Mesendoderm (in vitro differentiated cells): ENCODE measurements at regions not wholly inside any gene's neighbourhood (a gene's known extent, or its start where the extent isn't known, plus 50 kb on each side); places are given as distances from the start of the nearest gene placed in this dataset.

Experiments used
- DNase-seq: peaks from one replicate; pipeline ENCODE4 v3.0.0; 2013
- H2AK5ac ChIP-seq: 2 replicates; pipeline ENCODE4 v1.6.1; 2013; ENCODE audit warnings: low read length, inconsistent platforms
- H2BK120ac ChIP-seq: 2 replicates; pipeline ENCODE4 v1.6.1; 2013; ENCODE audit warnings: low read depth, mild to moderate bottlenecking, low read length, moderate library complexity, mixed read lengths
- H2BK15ac ChIP-seq: replicated peaks from 2 replicates; pipeline ENCODE4 v1.6.1; 2013; ENCODE audit warnings: low read depth, mild to moderate bottlenecking, moderate library complexity
- H2BK5ac ChIP-seq: 2 replicates; pipeline ENCODE4 v1.6.1; 2013; ENCODE audit warnings: low read length, inconsistent platforms
- H3K18ac ChIP-seq: 2 replicates; pipeline ENCODE4 v1.6.1; 2013; ENCODE audit warnings: mild to moderate bottlenecking, low read length, mixed read lengths
- H3K23ac ChIP-seq: one replicate; pipeline ENCODE4 v1.6.1; 2013; ENCODE audit warnings: low read length
- H3K27ac ChIP-seq: 2 replicates; pipeline ENCODE4 v1.5.1; 2013; ENCODE audit warnings: low read depth, mild to moderate bottlenecking, inconsistent platforms, low read length, moderate library complexity
- H3K27me3 ChIP-seq: 2 replicates; pipeline ENCODE4 v1.6.1; 2013; ENCODE audit warnings: low read length, control low read depth, mild to moderate bottlenecking, inconsistent platforms; ENCODE audit not compliant: insufficient read depth, poor library complexity
- H3K36me3 ChIP-seq: 2 replicates; pipeline ENCODE4 v1.6.1; 2013; ENCODE audit warnings: low read length, inconsistent platforms; ENCODE audit not compliant: control insufficient read depth, insufficient read depth
- H3K4ac ChIP-seq: one replicate; pipeline ENCODE4 v1.6.1; 2013; ENCODE audit warnings: low read depth, mild to moderate bottlenecking, low read length, moderate library complexity
- H3K4me1 ChIP-seq: 2 replicates; pipeline ENCODE4 v1.6.1; 2013; ENCODE audit warnings: low read depth, low read length, inconsistent platforms; ENCODE audit not compliant: control insufficient read depth
- H3K4me2 ChIP-seq: 2 replicates; pipeline ENCODE4 v1.6.1; 2013; ENCODE audit warnings: low read length
- H3K4me3 ChIP-seq: 2 replicates; pipeline ENCODE4 v1.5.1; 2013; ENCODE audit warnings: mild to moderate bottlenecking, low read length
- H3K56ac ChIP-seq: one replicate; pipeline ENCODE4 v1.6.1; 2013; ENCODE audit warnings: low read length
- H3K79me1 ChIP-seq: 2 replicates; pipeline ENCODE4 v1.6.1; 2013; ENCODE audit warnings: low read length, inconsistent platforms
- H3K79me2 ChIP-seq: 2 replicates; pipeline ENCODE4 v1.6.1; 2013; ENCODE audit warnings: mild to moderate bottlenecking, low read length; ENCODE audit not compliant: control insufficient read depth, insufficient read depth
- H3K9ac ChIP-seq: 2 replicates; pipeline ENCODE4 v1.6.1; 2013; ENCODE audit warnings: low read length, inconsistent platforms
- H4K5ac ChIP-seq: one replicate; pipeline ENCODE4 v1.6.1; 2013; ENCODE audit warnings: low read length
- H4K8ac ChIP-seq: one replicate; pipeline ENCODE4 v1.6.1; 2013; ENCODE audit warnings: low read depth, mild to moderate bottlenecking, control low read depth, low read length, moderate library complexity
- WGBS: extraction: QIAGEN DNeasy Blood & Tissue Kit; methylation state at CpG from one replicate; pipeline ENCODE4 v1.1.7; 2013; ENCODE audit warnings: low lambda C conversion rate, missing lambda C conversion rate; ENCODE audit not compliant: insufficient coverage; ENCODE audit errors: extremely low coverage; 5-methylcytosine and 5-hydroxymethylcytosine counted together

- H2BK15ac ChIP-seq: no peak overlapping the region
- no peaks in the 10 kb centered on the region for H3K4me1 ChIP-seq
- no peak overlapping the region for H2BK5ac ChIP-seq
- no peaks in the 10 kb centered on the region for H3K36me3 ChIP-seq
- H3K4me3 ChIP-seq: no peak overlapping the region
- no peaks in the 10 kb centered on the region for H3K79me2 ChIP-seq
- no peak overlapping the region for H4K8ac ChIP-seq
- no peak overlapping the region for H2BK120ac ChIP-seq
- H3K18ac ChIP-seq: no peak overlapping the region
- H2AK5ac ChIP-seq: no peak overlapping the region
- WGBS: no CpG with 5 or more reads among the region's 1 CpG
- no peak overlapping the region for H3K9ac ChIP-seq
- no peak overlapping the region for H3K27ac ChIP-seq
- H3K79me1 ChIP-seq: no peaks in the 10 kb centered on the region
- no peaks in the 10 kb centered on the region for H3K27me3 ChIP-seq
- H3K23ac ChIP-seq: no peak overlapping the region
- no peak for DNase-seq
- H3K4ac ChIP-seq: no peak overlapping the region
- H3K4me2 ChIP-seq: no peak overlapping the region
- H3K56ac ChIP-seq: no peak overlapping the region
- no peak overlapping the region for H4K5ac ChIP-seq
Measured at GRCh38 chr13:73351730-73352129, 292.9 kb downstream of the KLF5 start.

GRCh38 chr13:73341748-73342147 is 282.9 kb downstream of the KLF5 start:
- Histone ChIP-seq H3K56ac (no peak overlapping the region), H2BK5ac (no peak overlapping the region), H3K4me2 (no peak overlapping the region), H3K79me2 (no peaks in the 10 kb centered on the region), H2BK15ac (no peak overlapping the region), H3K23ac (no peak overlapping the region), H3K27ac (no peak overlapping the region), H3K4me1 (peaks cover 2% of the 10 kb centered on the region), H3K18ac (no peak overlapping the region), H3K4ac (no peak overlapping the region), H3K79me1 (no peaks in the 10 kb centered on the region), H3K4me3 (no peak overlapping the region), H2AK5ac (no peak overlapping the region), H4K8ac (no peak overlapping the region), H3K36me3 (no peaks in the 10 kb centered on the region), H3K9ac (no peak overlapping the region), H4K5ac (no peak overlapping the region), H2BK120ac (no peak overlapping the region), H3K27me3 (no peaks in the 10 kb centered on the region)
- DNase-seq: peak; percentile 62
- no CpG with 5 or more reads among the region's 2 CpGs for WGBS

GRCh38 chr13:73340069-73340468 is 281.3 kb downstream of the KLF5 start:
- H3K4me1 ChIP-seq: peaks cover 2% of the 10 kb centered on the region
- H3K79me2 ChIP-seq: no peaks in the 10 kb centered on the region
- no peak overlapping the region for H4K5ac ChIP-seq
- H3K9ac ChIP-seq: no peak overlapping the region
- H2AK5ac ChIP-seq: no peak overlapping the region
- no peak overlapping the region for H3K23ac ChIP-seq
- no peak overlapping the region for H3K27ac ChIP-seq
- no peak overlapping the region for H2BK5ac ChIP-seq
- DNase-seq: no peak
- H3K4ac ChIP-seq: no peak overlapping the region
- no peak overlapping the region for H2BK15ac ChIP-seq
- H3K36me3 ChIP-seq: no peaks in the 10 kb centered on the region
- no peak overlapping the region for H3K18ac ChIP-seq
- no peak overlapping the region for H3K56ac ChIP-seq
- no peak overlapping the region for H3K4me2 ChIP-seq
- H3K79me1 ChIP-seq: no peaks in the 10 kb centered on the region
- H4K8ac ChIP-seq: no peak overlapping the region
- no peak overlapping the region for H3K4me3 ChIP-seq
- no CpG with 5 or more reads among the region's 3 CpGs for WGBS
- no peaks in the 10 kb centered on the region for H3K27me3 ChIP-seq
- H2BK120ac ChIP-seq: no peak overlapping the region

- Histone ChIP-seq H3K27ac (no peak overlapping the region), H2BK5ac (no peak overlapping the region), H3K4ac (no peak overlapping the region), H2BK120ac (no peak overlapping the region), H4K8ac (no peak overlapping the region), H3K23ac (no peak overlapping the region), H3K9ac (no peak overlapping the region), H3K56ac (no peak overlapping the region), H3K36me3 (no peaks in the 10 kb centered on the region), H2BK15ac (no peak overlapping the region), H2AK5ac (no peak overlapping the region), H3K4me1 (peaks cover 2% of the 10 kb centered on the region), H3K4me3 (no peak overlapping the region), H4K5ac (no peak overlapping the region), H3K79me1 (no peaks in the 10 kb centered on the region), H3K79me2 (no peaks in the 10 kb centered on the region), H3K4me2 (no peak overlapping the region), H3K18ac (no peak overlapping the region), H3K27me3 (no peaks in the 10 kb centered on the region)
- WGBS: no CpG with 5 or more reads among the region's 2 CpGs
- DNase-seq: no peak
Measured at GRCh38 chr13:73339086-73339485, 280.3 kb downstream of the KLF5 start.

DNA sequence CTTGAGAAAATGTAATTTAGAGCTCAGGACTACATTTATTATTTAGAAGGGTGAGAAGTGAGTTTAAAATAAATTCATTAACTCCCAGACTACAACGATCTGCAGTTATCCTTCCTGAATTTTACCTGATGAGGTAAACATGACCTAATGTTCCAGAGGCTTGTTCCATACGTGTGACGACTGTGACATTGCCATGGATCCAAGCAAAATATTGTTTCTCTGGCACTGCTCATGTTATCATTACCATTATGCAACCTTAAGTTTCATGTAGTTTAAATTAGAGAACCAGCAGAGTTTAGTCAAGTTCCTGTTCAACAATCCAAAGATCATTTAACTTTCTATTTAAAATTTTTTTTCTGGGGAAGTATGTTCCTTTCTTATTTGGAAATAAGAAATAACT is 279.6 kb downstream of the KLF5 start:
- Histone ChIP-seq H2BK120ac (no peak overlapping the region), H3K36me3 (no peaks in the 10 kb centered on the region), H3K23ac (no peak overlapping the region), H3K27me3 (no peaks in the 10 kb centered on the region), H3K27ac (no peak overlapping the region), H3K9ac (no peak overlapping the region), H2AK5ac (no peak overlapping the region), H2BK5ac (no peak overlapping the region), H3K18ac (no peak overlapping the region), H4K5ac (no peak overlapping the region), H2BK15ac (no peak overlapping the region), H3K79me1 (no peaks in the 10 kb centered on the region), H3K4ac (no peak overlapping the region), H4K8ac (no peak overlapping the region), H3K4me3 (no peak overlapping the region), H3K79me2 (no peaks in the 10 kb centered on the region), H3K4me2 (no peak overlapping the region), H3K56ac (no peak overlapping the region), H3K4me1 (peaks cover 2% of the 10 kb centered on the region)
- whole genome bisulfite sequencing: no CpG with 5 or more reads among the region's 3 CpGs
- DNase-seq: no peak

DNA sequence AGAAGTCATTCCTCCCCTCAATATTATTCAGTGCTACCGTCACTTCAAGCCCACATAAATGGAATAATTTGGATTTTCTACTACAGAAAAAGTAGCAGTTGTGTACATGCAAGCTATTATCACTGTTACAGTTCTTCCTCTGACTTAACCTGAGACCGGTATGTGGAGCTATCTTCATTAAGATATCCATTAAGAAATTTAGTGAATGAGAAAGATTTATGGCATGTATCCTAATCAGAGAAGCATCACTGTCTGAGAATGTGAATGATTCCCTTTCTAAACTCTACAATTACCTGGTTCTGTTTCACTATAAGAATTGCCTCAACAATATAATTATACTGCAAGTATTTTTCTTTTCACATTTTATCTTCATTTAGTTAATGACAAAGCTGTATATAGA is 278.7 kb downstream of the KLF5 start:
- Histone ChIP-seq H3K79me1 (no peaks in the 10 kb centered on the region), H3K56ac (no peak overlapping the region), H2BK15ac (no peak overlapping the region), H2BK120ac (no peak overlapping the region), H3K36me3 (no peaks in the 10 kb centered on the region), H4K8ac (no peak overlapping the region), H3K4me1 (peaks cover 2% of the 10 kb centered on the region), H3K4me2 (no peak overlapping the region), H3K27ac (no peak overlapping the region), H4K5ac (no peak overlapping the region), H3K4ac (no peak overlapping the region), H3K9ac (no peak overlapping the region), H3K27me3 (no peaks in the 10 kb centered on the region), H3K4me3 (no peak overlapping the region), H3K79me2 (no peaks in the 10 kb centered on the region), H2AK5ac (no peak overlapping the region), H3K18ac (no peak overlapping the region), H3K23ac (no peak overlapping the region), H2BK5ac (no peak overlapping the region)
- no peak for DNase-seq
- no CpG with 5 or more reads among the region's 2 CpGs for WGBS
